ENCODE measurements at regions not wholly inside any gene's neighbourhood (a gene's known extent, or its start where the extent isn't known, plus 50 kb on each side); places are given as distances from the start of the nearest gene placed in this dataset.

- TF ChIP-seq POLR2AphosphoS5 (IDR thresholded peaks at IDR 0.05; ENCODE audit: low read depth, low read length) (no peak), POLR2A (IDR thresholded peaks at IDR 0.05; ENCODE audit: low read depth, low read length) (no peak)
These were observed 412.9 kb downstream of the METTL15 start for GRCh38 chr11:28521075-28521474.
